HuH-7.5 (cell line): ENCODE measurements at regions not wholly inside any gene's neighbourhood (a gene's known extent, or its start where the extent isn't known, plus 50 kb on each side); places are given as distances from the start of the nearest gene placed in this dataset.
"Not testable (repeated sequence)": the region's sequence is repeated elsewhere in the genome, so short reads cannot be mapped to it uniquely, and the experiment has no call there.

Experiments used
- DNase-seq: peaks from one replicate; pipeline ENCODE4 v3.0.0; 2011; ENCODE audit warnings: low spot score

DNA sequence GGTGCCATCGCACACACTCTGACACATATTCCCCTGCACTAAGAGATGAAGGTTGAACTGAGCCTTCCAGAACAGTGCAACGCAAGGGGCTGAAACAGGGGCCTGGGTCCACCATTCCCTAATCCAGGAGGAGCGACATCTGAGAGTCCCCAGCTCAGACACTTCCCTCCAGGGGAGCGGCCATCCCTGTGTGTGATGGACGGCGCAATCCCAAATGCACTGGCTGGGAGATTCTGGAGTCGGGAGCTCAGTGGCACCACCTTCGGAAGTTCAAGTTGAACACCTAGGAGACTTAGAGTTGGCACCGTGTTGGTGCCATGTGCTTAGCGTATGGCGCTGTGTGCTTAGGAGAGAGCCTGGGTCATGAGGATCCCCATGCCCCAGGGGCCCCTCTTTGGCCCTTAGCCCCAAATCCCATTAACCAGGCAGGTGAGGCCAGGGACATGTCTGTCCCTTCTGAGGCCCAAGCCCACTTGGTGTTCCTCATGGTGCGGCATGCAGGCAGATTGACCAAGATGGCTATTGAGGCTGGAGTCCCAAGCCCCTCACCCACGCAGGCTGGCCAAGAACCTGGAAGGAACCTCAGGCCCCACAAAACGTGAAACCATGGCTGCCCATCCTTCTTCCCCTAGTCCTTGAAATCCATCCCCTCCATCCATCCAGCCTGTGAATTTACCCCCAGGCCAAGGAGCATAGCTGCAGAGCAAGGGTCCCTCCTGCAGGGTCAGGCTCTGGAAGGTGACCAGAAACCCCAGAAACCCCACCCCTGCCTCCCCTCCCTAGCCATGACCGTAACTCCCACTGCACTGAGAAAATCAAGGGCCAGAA lies 114.1 kb upstream of the OTOS start:
- no peak for DNase-seq

- no peak for DNase-seq
Observed at GRCh38 chr2:240255165-240255491, 114.7 kb upstream of the OTOS start.

GRCh38 chr2:240255811-240256703 lies 115.6 kb upstream of the OTOS start:
- DNase-seq: no peak

DNA sequence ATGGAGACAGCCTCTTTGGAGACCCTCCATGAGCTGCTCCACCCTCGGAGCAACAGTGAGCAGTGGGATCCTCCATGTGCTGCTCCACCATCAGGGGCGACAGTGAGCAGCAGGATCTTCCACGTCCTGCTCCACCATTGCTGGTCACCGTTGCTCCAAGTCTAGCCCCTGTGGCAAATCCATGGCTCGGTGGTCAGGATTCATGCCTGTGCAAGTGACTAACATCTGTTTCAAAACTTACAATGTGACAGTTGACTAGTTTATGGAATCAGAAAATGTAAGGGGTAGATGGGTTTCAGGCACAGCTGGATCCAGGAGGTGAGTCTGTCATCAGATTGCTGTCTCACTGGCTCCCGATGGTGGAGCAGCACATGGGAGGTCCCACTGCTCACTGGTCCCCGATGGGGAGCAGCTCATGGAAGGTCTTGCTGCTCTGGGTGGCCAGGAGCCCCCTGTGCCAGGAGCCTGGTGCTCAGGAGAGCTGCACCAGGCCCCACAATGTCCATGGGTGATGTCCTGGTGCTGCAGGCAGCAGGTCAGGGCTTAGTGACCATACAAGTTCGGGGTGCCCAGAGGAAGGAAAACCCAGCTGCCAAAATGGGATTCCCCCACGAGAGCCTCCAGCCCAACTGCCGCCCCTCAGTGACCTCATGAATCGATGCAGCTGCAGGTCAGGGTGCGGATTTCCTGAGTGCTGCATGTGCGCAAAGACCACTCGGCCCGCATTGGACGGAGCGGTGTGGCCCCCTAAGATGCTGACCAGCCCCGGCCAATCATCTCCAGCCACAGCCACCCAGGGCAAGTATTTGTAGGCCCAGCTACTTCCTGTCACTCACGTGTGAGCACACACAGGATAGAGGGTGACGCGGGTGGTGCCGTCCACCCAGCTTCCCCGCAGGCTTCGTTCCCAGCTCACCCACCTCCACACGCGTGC lies 116.5 kb upstream of the OTOS start:
- no peak for DNase-seq

- DNase-seq: no peak
Observed at GRCh38 chr2:240257940-240258580, 117.6 kb upstream of the OTOS start.

DNA sequence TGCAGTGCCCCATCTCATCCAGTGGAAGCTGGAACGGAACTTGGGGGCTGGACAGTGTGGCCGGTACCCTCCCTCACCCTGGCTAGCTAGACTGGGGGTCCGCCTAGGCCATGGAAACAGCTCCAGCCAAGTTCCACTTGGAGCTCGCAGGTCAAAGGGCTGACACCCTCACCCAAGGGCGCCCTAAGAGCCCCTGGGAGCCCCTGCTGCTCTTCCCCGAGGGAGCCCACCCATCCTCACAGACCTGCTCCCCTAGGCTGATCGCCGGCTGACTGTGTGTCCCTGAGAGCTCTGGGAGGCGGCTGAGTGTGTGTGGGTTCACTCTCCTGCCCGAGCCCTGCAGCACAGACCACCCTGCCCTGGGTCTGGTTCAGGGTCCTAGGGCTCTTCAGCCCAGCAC lies 118.2 kb upstream of the OTOS start:
- DNase-seq: no peak

DNA sequence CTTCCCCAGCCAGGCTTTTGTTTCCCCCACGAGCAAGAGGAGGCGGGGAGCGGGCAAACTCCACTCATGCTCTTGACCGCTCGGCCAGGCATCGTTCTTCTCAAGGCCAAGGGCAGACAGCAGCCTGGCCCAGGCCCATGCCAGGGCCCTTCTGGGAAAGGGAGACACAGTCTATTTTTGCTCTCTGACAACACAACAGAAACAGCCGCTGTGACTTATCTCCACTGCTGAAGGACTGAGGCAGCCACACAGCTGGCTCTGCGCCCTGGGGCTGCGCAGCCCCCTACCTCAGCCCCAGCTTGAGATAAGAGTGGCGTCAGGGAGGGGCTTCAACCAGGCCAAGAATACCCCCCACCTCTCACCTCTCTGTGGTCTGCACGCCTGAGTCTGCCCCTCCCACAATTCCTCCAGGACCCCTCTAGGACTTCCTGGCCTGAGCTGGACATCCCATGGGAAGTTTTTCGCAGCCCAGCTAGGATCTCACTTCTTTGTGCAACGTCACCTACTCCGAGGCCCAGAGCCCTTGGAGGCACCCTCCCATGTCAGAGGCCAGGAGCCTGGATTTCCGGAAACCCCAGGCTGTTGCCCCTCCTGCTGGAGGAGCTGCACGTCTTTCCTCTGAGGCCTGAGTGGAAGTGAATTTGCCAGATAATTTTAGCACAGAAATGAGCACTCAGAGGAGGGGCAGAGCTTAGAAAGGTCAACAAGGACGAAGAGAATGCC lies 118.9 kb upstream of the OTOS start:
- DNase-seq: no peak

DNA sequence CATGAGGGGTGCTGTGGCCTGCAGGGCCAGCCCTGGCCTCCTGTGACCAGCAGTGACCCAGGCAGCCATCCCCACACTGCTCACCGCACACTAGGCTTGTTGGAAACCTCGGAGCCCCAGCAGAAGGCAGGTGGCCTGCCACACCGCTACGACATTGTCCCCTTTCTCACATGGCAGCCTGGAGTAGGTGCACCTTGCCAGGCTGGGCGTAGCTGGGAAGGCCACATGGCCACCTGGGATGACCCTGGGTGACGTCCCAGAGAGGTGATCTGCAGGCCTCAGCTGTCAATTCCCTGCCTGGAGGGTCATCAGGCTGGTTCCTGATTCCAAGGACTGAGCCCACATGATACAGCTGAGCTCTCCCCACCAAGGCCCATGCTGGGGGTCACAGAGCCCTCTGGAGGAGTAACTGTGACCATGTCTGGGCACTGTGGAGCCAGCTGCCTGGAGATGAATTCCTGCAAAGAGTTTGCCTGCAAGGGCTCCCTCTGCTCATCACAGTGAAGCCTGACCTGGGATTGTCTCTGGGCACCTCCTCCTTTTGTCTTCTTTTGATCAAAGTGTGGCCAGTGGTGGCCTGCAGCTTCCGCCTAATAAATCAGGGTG lies 119.6 kb upstream of the OTOS start:
- DNase-seq: no peak

- no peak for DNase-seq
Observed at GRCh38 chr2:240260664-240261063, 120.2 kb upstream of the OTOS start.

DNA sequence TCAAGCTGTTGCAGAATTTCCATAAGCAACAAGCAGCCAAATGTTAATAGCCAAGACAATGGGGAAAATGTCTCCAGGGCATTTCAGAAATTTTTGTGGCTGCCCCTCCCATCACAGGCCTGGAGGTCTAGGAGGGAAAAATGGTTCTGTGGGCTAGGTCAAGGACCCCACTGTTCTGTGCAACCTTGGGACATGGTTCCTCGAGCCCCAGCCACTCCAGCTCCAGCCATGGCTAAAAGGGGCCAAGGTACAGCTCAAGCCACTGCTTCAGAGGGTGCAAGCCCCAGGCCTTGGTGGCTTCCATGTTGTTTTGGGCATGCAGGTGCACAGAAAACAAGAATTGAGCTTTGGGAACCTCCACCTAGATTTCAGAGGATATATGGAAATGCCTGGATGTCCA lies 122.1 kb upstream of the OTOS start:
- DNase-seq: not testable (repeated sequence)

DNA sequence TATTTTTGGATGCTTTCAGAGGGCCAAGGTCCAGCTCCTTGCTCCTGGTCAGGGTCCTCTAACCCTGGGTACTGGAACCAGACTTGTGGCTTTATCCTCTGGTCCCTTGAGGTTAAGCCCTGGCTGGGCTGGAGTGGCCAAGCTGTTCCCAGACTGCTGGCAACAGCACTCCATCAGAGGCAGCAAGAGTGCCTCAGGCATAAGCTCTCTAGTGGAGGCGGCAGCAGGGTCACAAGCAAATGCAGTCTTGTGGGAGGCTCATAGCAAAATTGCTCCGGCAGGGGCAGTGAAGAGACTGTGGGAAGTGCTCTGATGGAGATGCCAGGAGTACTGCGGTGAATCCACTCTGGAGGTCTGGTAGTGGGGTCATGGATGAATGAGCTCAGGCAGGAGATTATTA lies 128.9 kb upstream of the OTOS start:
- DNase-seq: no peak

DNA sequence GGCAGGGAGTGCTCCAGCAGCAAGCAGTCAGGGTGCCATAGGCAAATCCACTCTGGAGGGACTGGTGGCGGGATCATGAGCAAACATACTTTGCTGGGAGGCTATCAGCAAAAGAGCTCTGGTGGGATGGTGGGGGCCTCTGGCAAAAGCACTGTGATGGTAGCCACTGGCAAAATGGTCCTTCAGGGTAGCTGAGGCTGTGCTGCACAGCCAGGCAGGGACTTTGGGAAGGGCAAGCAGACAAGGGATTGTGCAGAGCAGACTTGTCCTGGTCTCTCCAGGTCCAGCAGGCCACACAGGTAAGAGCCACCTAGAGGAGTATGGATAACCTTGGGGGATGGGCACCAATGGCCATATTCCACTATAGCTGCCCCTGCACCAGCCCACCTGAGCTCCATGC lies 129.4 kb upstream of the OTOS start:
- no peak for DNase-seq

DNA sequence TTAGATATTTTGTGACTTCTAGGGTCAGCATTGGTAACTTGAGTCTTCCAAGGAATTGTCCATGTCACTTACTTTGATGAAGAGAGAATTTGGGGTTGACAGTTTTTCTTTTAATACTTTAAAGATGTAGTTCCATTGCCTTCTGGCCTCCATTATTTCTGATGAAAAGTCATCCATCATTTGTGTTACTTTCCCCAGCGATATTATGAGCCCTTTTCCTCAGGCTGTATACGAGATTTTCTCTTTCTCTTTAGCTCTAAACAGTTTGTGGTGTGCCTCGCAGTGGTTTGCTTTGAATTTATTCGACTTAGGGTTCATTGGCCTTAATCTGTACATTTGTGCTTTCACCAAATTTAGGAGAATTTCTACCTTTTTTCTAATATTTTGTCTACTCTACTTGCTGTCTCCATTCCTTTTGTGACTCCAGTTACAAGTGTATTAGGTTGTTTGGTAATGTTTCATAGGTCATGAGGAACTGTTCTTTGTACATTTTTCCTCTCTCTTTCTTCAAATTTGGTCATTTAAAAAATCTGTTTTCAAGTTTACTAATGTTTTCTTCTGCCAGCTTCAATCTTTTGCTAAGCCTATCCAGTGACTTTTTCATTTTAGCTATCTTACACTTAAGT lies 131.4 kb upstream of the OTOS start:
- DNase-seq: no peak

DNA sequence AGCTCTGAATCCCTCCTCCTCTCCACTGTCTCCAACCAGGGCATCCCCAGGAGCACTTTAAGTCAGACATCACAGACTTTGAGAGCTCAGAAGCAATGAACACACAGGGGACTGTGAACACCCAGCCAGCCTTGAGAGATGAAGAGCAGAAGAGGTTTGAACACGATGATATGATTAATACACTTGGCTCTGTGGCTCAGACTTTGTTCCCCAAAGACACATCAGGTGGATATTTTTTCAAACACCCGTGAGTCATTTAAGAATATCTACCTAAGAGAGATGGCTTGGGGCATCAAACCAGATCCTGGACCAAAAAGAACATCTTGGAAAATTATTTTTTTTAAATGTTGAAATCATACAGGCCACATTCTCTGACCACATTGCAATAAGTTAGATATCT lies 134.9 kb upstream of the OTOS start:
- no peak for DNase-seq

- no peak for DNase-seq
Observed at GRCh38 chr2:240277073-240277806, 136.8 kb upstream of the OTOS start.

GRCh38 chr2:240277807-240278522 lies 137.5 kb upstream of the OTOS start:
- DNase-seq: no peak

- DNase-seq: no peak
Observed at GRCh38 chr2:240278661-240279060, 138.2 kb upstream of the OTOS start.

DNA sequence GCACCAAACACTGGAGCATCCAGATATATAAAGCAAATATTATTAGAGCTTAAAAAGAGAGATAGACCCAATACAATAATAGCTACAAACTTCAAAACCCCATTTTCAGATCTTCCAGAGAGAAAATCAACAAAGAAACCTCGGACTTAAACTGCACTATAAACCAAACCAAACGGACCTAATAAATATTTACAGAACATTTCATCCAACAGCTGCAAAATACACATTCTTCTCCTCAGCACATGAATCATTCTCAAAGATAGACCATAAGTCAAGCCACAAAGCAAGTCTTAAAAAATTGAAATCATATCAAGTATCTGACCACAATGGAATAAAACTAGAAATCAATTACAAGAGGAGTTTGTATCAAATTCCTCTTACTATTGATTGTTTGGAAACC lies 140.2 kb upstream of the OTOS start:
- no peak for DNase-seq
